Small intestine (tissue), 7 donors: ENCODE measurements at regions not wholly inside any gene's neighbourhood (a gene's known extent, or its start where the extent isn't known, plus 50 kb on each side); places are given as distances from the start of the nearest gene placed in this dataset.
"Not testable (repeated sequence)": the region's sequence is repeated elsewhere in the genome, so short reads cannot be mapped to it uniquely, and the experiment has no call there.

ENCODE experiments used
- DNase-seq, 2 donors: peaks; one replicate each; pipeline versions ENCODE4 v3.0.0 to v3.0.0-alpha.2; 2013
- FAIRE-seq: peaks from 2 replicates; lab custom pipeline; 2012; peaks lifted over from hg19 to GRCh38; lab: Jason Lieb, UNC
- H3K27ac ChIP-seq, 3 donors: one replicate each; pipeline ENCODE4 v1.5.1; 2013; ENCODE audit warnings: low read length in 2 of 3, mild to moderate bottlenecking in 2 of 3, control low read depth in 1 of 3, inconsistent platforms in 1 of 3, low read depth in 1 of 3, moderate library complexity in 1 of 3
- H3K27me3 ChIP-seq, 3 donors: one replicate each; pipeline ENCODE4 v1.6.1; 2013; ENCODE audit warnings: low read length in 3 of 3, inconsistent platforms in 1 of 3; ENCODE audit not compliant: control insufficient read depth in 3 of 3, insufficient read depth in 3 of 3
- H3K36me3 ChIP-seq, 3 donors: one replicate each; pipeline ENCODE4 v1.6.1; 2013; ENCODE audit warnings: low read length in 3 of 3, inconsistent platforms in 1 of 3, low read depth in 1 of 3, mild to moderate bottlenecking in 1 of 3, moderate library complexity in 1 of 3; ENCODE audit not compliant: control insufficient read depth in 3 of 3, insufficient read depth in 2 of 3
- H3K4me1 ChIP-seq, 3 donors: one replicate each; pipeline ENCODE4 v1.6.1; 2013; ENCODE audit warnings: low read length in 2 of 3, inconsistent platforms in 1 of 3, low read depth in 1 of 3, mild to moderate bottlenecking in 1 of 3, moderate library complexity in 1 of 3; ENCODE audit not compliant: control insufficient read depth in 3 of 3, insufficient read depth in 2 of 3
- H3K4me3 ChIP-seq, 3 donors: one replicate each; pipeline ENCODE4 v1.5.1; 2013; ENCODE audit warnings: low read length in 3 of 3, control low read depth in 1 of 3, inconsistent platforms in 1 of 3, low read depth in 1 of 3, mild to moderate bottlenecking in 1 of 3, moderate library complexity in 1 of 3
- H3K9me3 ChIP-seq, 2 donors: one replicate each; pipeline ENCODE4 v1.6.1; 2013; ENCODE audit warnings: low read depth in 1 of 2, low read length in 1 of 2; ENCODE audit not compliant: control insufficient read depth in 2 of 2, insufficient read depth in 1 of 2
- WGBS, 3 donors: extraction: QIAGEN DNeasy Blood & Tissue Kit; methylation state at CpG; one replicate each; pipeline ENCODE4 v1.1.7; 2013; 5-methylcytosine and 5-hydroxymethylcytosine counted together
- donor health status: healthy with polysubstance abuse.
- donor health status: control.
- donor health status: control.
- donor health status: Bipolar disorder and iron deficiency.
- donor health status: healthy.

DNA sequence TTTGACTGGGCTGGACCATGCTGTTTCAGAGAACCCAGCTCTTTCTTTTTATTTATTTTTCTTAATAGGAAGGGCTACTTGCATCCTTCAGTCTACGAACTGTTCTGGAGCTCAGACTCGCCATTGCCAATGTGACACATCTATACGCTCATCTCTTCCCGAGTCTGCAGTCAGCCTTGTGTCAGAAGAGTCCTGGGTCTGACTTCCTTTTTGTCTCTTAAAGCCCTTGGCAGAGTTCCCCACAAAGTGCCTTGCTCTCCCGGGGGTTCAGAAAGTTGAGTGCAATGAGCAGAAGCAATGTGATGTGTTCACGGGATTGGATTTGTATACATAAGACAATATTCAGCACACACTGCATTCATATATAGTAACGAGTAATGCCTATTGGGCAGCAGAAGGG is 140.4 kb downstream of the ATPSCKMT start:
- no peak for FAIRE-seq
- H3K27ac ChIP-seq, result no peak overlapping the region
- no peaks in the 10 kb centered on the region for H3K27me3 ChIP-seq
- no peak for DNase-seq
- H3K4me1 ChIP-seq, result no peaks in the 10 kb centered on the region
- no peaks in the 10 kb centered on the region for H3K9me3 ChIP-seq
- H3K36me3 ChIP-seq, result no peaks in the 10 kb centered on the region
- 71 to 82% (median 72%) methylated on average over 7 of the region's 7 CpGs for WGBS, 3 donors
- no peak overlapping the region for H3K4me3 ChIP-seq

GRCh38 chr5:10106806-10107205 is 142.9 kb downstream of the ATPSCKMT start:
- no peak for FAIRE-seq

GRCh38 chr5:10106285-10106684 is 143.4 kb downstream of the ATPSCKMT start:
- H3K36me3 ChIP-seq, result no peaks in the 10 kb centered on the region
- no peak overlapping the region for H3K27ac ChIP-seq
- H3K27me3 ChIP-seq, result no peaks in the 10 kb centered on the region
- DNase-seq, result no peak
- no peaks in the 10 kb centered on the region for H3K9me3 ChIP-seq
- 92 to 95% (median 95%) methylated on average over 2 of the region's 2 CpGs for WGBS, 3 donors
- H3K4me1 ChIP-seq, result no peaks in the 10 kb centered on the region
- FAIRE-seq, result no peak
- no peak overlapping the region for H3K4me3 ChIP-seq

More at GRCh38 chr5:10106806-10107205, 142.9 kb downstream of the ATPSCKMT start:
- no peaks in the 10 kb centered on the region for H3K4me1 ChIP-seq
- no peaks in the 10 kb centered on the region for H3K36me3 ChIP-seq
- H3K9me3 ChIP-seq, result no peaks in the 10 kb centered on the region
- H3K27ac ChIP-seq, result no peak overlapping the region
- WGBS, 3 donors, result 94 to 97% (median 94%) methylated on average over 1 of the region's 1 CpG
- H3K4me3 ChIP-seq, result no peak overlapping the region
- H3K27me3 ChIP-seq, result no peaks in the 10 kb centered on the region
- DNase-seq, result no peak

DNA sequence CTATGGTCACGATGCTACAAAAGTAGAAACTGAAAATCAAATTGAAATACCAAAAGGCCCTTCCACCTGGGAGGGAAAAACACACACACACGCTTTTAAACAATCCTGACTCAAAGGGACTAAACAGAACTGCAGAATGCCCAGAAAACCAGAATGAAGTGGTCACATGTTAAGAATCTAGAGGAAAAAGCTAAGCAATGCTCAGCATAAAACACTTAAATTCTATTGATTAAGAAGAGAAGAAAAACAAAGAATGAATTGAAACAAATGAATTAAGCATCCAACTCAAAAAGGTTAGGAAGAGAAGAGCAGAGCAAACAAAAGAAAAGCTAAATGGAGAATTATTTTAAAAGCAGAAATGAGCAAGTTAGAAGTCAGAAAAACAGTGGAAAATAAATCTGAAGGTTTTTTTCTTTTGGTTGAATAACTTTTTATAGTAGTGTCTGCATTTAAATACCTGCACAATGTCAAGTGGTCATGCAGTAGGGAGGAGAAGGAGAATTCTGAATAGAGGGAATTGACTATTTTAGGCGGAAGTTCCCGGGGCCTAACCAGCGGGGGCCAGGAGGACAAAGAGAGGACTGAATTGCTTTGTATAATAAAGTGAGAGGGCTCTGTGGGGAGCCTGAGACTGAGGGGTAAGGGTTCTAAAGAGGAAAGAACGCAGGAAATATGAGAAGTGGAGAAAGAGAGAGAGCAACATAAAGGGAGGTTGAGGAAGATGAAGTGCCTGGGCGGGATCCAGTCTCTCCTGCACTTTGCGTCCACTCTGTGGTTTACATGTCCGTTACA is 146.8 kb downstream of the ATPSCKMT start:
- H3K27me3 ChIP-seq, result no peaks in the 10 kb centered on the region
- FAIRE-seq (no peak), DNase-seq (no peak)
- no peaks in the 10 kb centered on the region for H3K4me1 ChIP-seq
- H3K4me3 ChIP-seq, result no peak overlapping the region
- no peak overlapping the region for H3K27ac ChIP-seq
- WGBS, 3 donors, result 68 to 73% (median 69%) methylated on average over 9 of the region's 9 CpGs
- H3K9me3 ChIP-seq, result peaks cover 0 to 4% of the 10 kb centered on the region in 2 donors
- no peaks in the 10 kb centered on the region for H3K36me3 ChIP-seq

DNA sequence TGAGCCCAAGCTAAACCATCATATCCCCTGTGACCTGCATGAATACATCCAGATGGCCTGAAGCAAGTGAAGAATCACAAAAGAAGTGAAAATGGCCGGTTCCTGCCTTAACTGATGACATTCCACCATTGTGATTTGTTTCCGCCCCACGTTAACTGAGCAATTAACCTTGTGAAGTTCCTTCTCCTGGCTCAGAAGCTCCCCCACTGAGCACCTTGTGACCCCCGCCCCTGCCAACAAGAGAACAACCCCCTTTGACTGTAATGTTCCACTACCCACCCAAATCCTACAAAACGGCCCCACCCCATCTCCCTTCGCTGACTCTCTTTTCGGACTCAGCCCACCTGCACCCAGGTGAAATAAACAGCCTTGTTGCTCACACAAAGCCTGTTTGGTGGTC is 147.5 kb downstream of the ATPSCKMT start:
- H3K4me1 ChIP-seq, H3K27me3 ChIP-seq, H3K27ac ChIP-seq, FAIRE-seq, H3K4me3 ChIP-seq, H3K36me3 ChIP-seq, DNase-seq, H3K9me3 ChIP-seq: not testable (repeated sequence)
- 83 to 88% (median 87%) methylated on average over 7 of the region's 7 CpGs for WGBS, 3 donors

- 67 to 77% (median 72%) methylated on average over 2 of the region's 2 CpGs for WGBS, 3 donors
- no peaks in the 10 kb centered on the region for H3K4me1 ChIP-seq
- H3K4me3 ChIP-seq, result no peak overlapping the region
- H3K36me3 ChIP-seq, result no peaks in the 10 kb centered on the region
- FAIRE-seq (no peak), DNase-seq (no peak)
- peaks cover 0 to 4% of the 10 kb centered on the region in 2 donors for H3K9me3 ChIP-seq
- H3K27ac ChIP-seq, result no peak overlapping the region
- no peaks in the 10 kb centered on the region for H3K27me3 ChIP-seq
Measured at GRCh38 chr5:10099548-10099947, 150.1 kb downstream of the ATPSCKMT start.

DNA sequence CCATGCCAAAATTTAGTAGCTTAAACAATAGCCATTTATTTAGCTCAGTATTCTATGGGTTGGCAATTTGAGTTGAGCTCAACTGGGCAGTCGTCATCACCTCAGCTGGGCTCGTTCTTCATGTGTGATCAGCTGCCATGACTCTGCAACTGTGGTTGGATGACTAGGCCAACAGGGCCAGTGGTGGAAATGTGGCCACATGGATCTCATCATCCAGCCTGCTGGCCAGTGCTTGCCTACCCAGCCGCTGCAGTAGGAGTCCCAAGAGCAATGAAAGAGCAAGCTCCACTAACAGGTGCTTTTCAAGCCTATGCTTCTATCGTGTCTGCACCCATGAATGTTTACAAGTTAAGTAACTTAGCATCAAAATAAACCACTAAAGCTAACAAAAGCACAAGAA is 158.0 kb downstream of the ATPSCKMT start:
- H3K36me3 ChIP-seq, result no peaks in the 10 kb centered on the region
- no peaks in the 10 kb centered on the region for H3K27me3 ChIP-seq
- H3K4me3 ChIP-seq, result no peak overlapping the region
- no peak for FAIRE-seq
- no peak for DNase-seq
- H3K9me3 ChIP-seq, result peaks cover 0 to 16% of the 10 kb centered on the region in 2 donors
- H3K4me1 ChIP-seq, result no peaks in the 10 kb centered on the region
- 53 to 65% (median 57%) methylated on average over 4 of the region's 4 CpGs for WGBS, 3 donors
- H3K27ac ChIP-seq, result no peak overlapping the region

- H3K27ac ChIP-seq, result no peak overlapping the region
- H3K4me1 ChIP-seq, result no peaks in the 10 kb centered on the region
- DNase-seq, result no peak
- WGBS, 3 donors, result 44 to 67% (median 63%) methylated on average over 2 of the region's 2 CpGs
- no peak overlapping the region for H3K4me3 ChIP-seq
- no peaks in the 10 kb centered on the region for H3K36me3 ChIP-seq
- FAIRE-seq, result no peak
- H3K27me3 ChIP-seq, result no peaks in the 10 kb centered on the region
- peaks cover 0 to 16% of the 10 kb centered on the region in 2 donors for H3K9me3 ChIP-seq
Measured at GRCh38 chr5:10090074-10090473, 159.6 kb downstream of the ATPSCKMT start.

- no peak overlapping the region for H3K27ac ChIP-seq
- 66 to 83% (median 73%) methylated on average over 5 of the region's 5 CpGs for WGBS, 3 donors
- no peaks in the 10 kb centered on the region for H3K4me1 ChIP-seq
- no peaks in the 10 kb centered on the region for H3K36me3 ChIP-seq
- no peak overlapping the region for H3K4me3 ChIP-seq
- H3K9me3 ChIP-seq, result peaks cover 0 to 9% of the 10 kb centered on the region in 2 donors
- H3K27me3 ChIP-seq, result no peaks in the 10 kb centered on the region
- FAIRE-seq (no peak), DNase-seq (no peak)
Measured at GRCh38 chr5:10085185-10085584, 164.5 kb downstream of the ATPSCKMT start.
